Coronary artery (tissue), 2 donors: ENCODE measurements at regions not wholly inside any gene's neighbourhood (a gene's known extent, or its start where the extent isn't known, plus 50 kb on each side); places are given as distances from the start of the nearest gene placed in this dataset.

Experiments used
- DNase-seq: peaks from one replicate; pipeline ENCODE4 v3.0.0-alpha.2; 2017; ENCODE audit warnings: low spot score
- H3K27ac ChIP-seq, 2 donors: fragments of 200-600 bp; sonication (generic); one replicate each; pipeline ENCODE4 v1.5.1; 2016 to 2019
- H3K4me3 ChIP-seq: fragments of 200-600 bp; sonication (generic); 2 replicates; pipeline ENCODE4 v1.5.1; 2016; ENCODE audit warnings: mild to moderate bottlenecking, moderate library complexity
- CTCF ChIP-seq: fragments of 200-600 bp; sonication (generic); IDR thresholded peaks from one replicate; pipeline ENCODE4 v1.5.1; 2019; ENCODE audit warnings: antibody characterized with exemption

GRCh38 chr14:27114180-27114579, 516.3 kb upstream of the NOVA1 start:
- Histone ChIP-seq H3K27ac (no peak overlapping the region), H3K4me3 (no peak overlapping the region)
- DNase-seq, result no peak
- no peak for TF ChIP-seq CTCF

- Histone ChIP-seq H3K27ac (no peak overlapping the region), H3K4me3 (no peak overlapping the region)
- TF ChIP-seq CTCF, result no peak
- no peak for DNase-seq
Observed at GRCh38 chr14:27123162-27123561, 525.3 kb upstream of the NOVA1 start.

- DNase-seq, result no peak
- no peak overlapping the region for H3K4me3 ChIP-seq
- no peak overlapping the region for H3K27ac ChIP-seq
- no peak for TF ChIP-seq CTCF
Observed at GRCh38 chr14:27127838-27128237, 530.0 kb upstream of the NOVA1 start.

- TF ChIP-seq CTCF, result no peak
- H3K4me3 ChIP-seq, result no peak overlapping the region
- H3K27ac ChIP-seq, result no peak overlapping the region
- no peak for DNase-seq
Observed at GRCh38 chr14:27134200-27134599, 536.4 kb upstream of the NOVA1 start.

GRCh38 chr14:27145170-27145569, 547.3 kb upstream of the NOVA1 start:
- H3K27ac ChIP-seq, result no peak overlapping the region
- DNase-seq, result no peak
- TF ChIP-seq CTCF, result no peak
- H3K4me3 ChIP-seq, result no peak overlapping the region

GRCh38 chr14:27148143-27148542, 550.3 kb upstream of the NOVA1 start:
- Histone ChIP-seq H3K27ac (no peak overlapping the region), H3K4me3 (no peak overlapping the region)
- TF ChIP-seq CTCF, result no peak
- no peak for DNase-seq

- no peak for TF ChIP-seq CTCF
- no peak for DNase-seq
- no peak overlapping the region for H3K27ac ChIP-seq
- no peak overlapping the region for H3K4me3 ChIP-seq
Observed at GRCh38 chr14:27164139-27164538, 566.3 kb upstream of the NOVA1 start.
